Mesenchymal stem cell (in vitro differentiated cells and primary cell): ENCODE measurements at regions not wholly inside any gene's neighbourhood (a gene's known extent, or its start where the extent isn't known, plus 50 kb on each side); places are given as distances from the start of the nearest gene placed in this dataset.

Experiments used
- DNase-seq: peaks from one replicate; pipeline ENCODE4 v3.0.0-alpha.2; 2013
- H2AFZ ChIP-seq: one replicate; pipeline ENCODE4 v1.6.1; 2013; ENCODE audit warnings: low read depth, mild to moderate bottlenecking, control low read depth, inconsistent platforms, low read length, moderate library complexity
- H2AK5ac ChIP-seq: 2 replicates; pipeline ENCODE4 v1.6.1; 2013; ENCODE audit warnings: low read length, moderate library complexity, mild to moderate bottlenecking, inconsistent platforms; ENCODE audit not compliant: severe bottlenecking
- H2BK120ac ChIP-seq: one replicate; pipeline ENCODE4 v1.6.1; 2013; ENCODE audit warnings: low read depth, mild to moderate bottlenecking, inconsistent platforms, low read length, moderate library complexity
- H2BK12ac ChIP-seq, 2 experiments: one replicate each; pipeline ENCODE4 v1.6.1; 2013; ENCODE audit warnings: inconsistent platforms in 2 of 2, low read length in 2 of 2, mild to moderate bottlenecking in 2 of 2, moderate library complexity in 2 of 2, control low read depth in 1 of 2
- H2BK15ac ChIP-seq: one replicate; pipeline ENCODE4 v1.6.1; 2013; ENCODE audit warnings: mild to moderate bottlenecking, low read depth, inconsistent platforms; ENCODE audit not compliant: poor library complexity, severe bottlenecking
- H2BK5ac ChIP-seq: 2 replicates; pipeline ENCODE4 v1.6.1; 2013; ENCODE audit warnings: low read depth, mild to moderate bottlenecking, low read length, control low read depth, inconsistent platforms; ENCODE audit not compliant: poor library complexity, severe bottlenecking
- H3K14ac ChIP-seq, 2 experiments: one replicate each; pipeline ENCODE4 v1.6.1; 2013; ENCODE audit warnings: inconsistent platforms in 2 of 2, low read length in 2 of 2, control low read depth in 1 of 2, mild to moderate bottlenecking in 1 of 2, moderate library complexity in 1 of 2
- H3K18ac ChIP-seq, 2 experiments: one replicate each; pipeline ENCODE4 v1.6.1; 2013; ENCODE audit warnings: inconsistent platforms in 2 of 2, low read length in 2 of 2, control low read depth in 1 of 2, low read depth in 1 of 2, mild to moderate bottlenecking in 1 of 2
- H3K23ac ChIP-seq, 2 experiments: one replicate each; pipeline ENCODE4 v1.6.1; 2013; ENCODE audit warnings: inconsistent platforms in 2 of 2, low read length in 2 of 2, mild to moderate bottlenecking in 2 of 2, moderate library complexity in 2 of 2, control low read depth in 1 of 2
- H3K27ac ChIP-seq: 2 replicates; pipeline ENCODE4 v1.5.1; 2013; ENCODE audit warnings: mild to moderate bottlenecking, moderate library complexity, low read length, control low read depth, inconsistent platforms; ENCODE audit not compliant: poor library complexity, severe bottlenecking
- H3K27me3 ChIP-seq, 2 experiments: 2 replicates each; pipeline versions ENCODE4 v1.6.1 to v1.7.0; 2013; ENCODE audit warnings: low read length in 2 of 2, mild to moderate bottlenecking in 2 of 2, moderate library complexity in 2 of 2, control low read depth in 1 of 2, inconsistent platforms in 1 of 2; ENCODE audit not compliant: control insufficient read depth in 1 of 2, insufficient read depth in 1 of 2
- H3K36me3 ChIP-seq, 2 experiments: 2 replicates each; pipeline versions ENCODE4 v1.6.1 to v1.7.0; 2013; ENCODE audit warnings: low read length in 2 of 2, control low read depth in 1 of 2, inconsistent platforms in 1 of 2, low read depth in 1 of 2, mild to moderate bottlenecking in 1 of 2; ENCODE audit not compliant: insufficient read depth in 2 of 2, control insufficient read depth in 1 of 2
- H3K4ac ChIP-seq, 2 experiments: one replicate each; pipeline ENCODE4 v1.6.1; 2013; ENCODE audit warnings: inconsistent platforms in 2 of 2, low read length in 2 of 2, mild to moderate bottlenecking in 2 of 2, moderate library complexity in 2 of 2, control low read depth in 1 of 2, low read depth in 1 of 2
- H3K4me1 ChIP-seq: 2 replicates; pipeline ENCODE4 v1.6.1; 2013; ENCODE audit warnings: low read depth, low read length, control low read depth; ENCODE audit not compliant: control insufficient read depth, insufficient read depth
- H3K4me2 ChIP-seq: 2 replicates; pipeline ENCODE4 v1.6.1; 2013; ENCODE audit warnings: low read length, mild to moderate bottlenecking, inconsistent platforms; ENCODE audit not compliant: poor library complexity, severe bottlenecking
- H3K4me3 ChIP-seq, 2 experiments: 2 replicates each; pipeline versions ENCODE4 v1.5.1 to v1.7.0; 2013; ENCODE audit warnings: low read length in 2 of 2, mild to moderate bottlenecking in 2 of 2, control low read depth in 1 of 2, low read depth in 1 of 2; ENCODE audit not compliant: insufficient read depth in 1 of 2
- H3K79me1 ChIP-seq: replicated peaks from 2 replicates; pipeline ENCODE4 v1.6.1; 2013; ENCODE audit warnings: mild to moderate bottlenecking, control low read depth, low read length, inconsistent platforms; ENCODE audit not compliant: poor library complexity, severe bottlenecking
- H3K9ac ChIP-seq: 2 replicates; pipeline ENCODE4 v1.7.0; 2013; ENCODE audit warnings: mild to moderate bottlenecking, low read length, moderate library complexity
- H3K9me3 ChIP-seq: 2 replicates; pipeline ENCODE4 v1.7.0; 2013; ENCODE audit warnings: mild to moderate bottlenecking, low read length; ENCODE audit not compliant: control insufficient read depth
- H4K8ac ChIP-seq: one replicate; pipeline ENCODE4 v1.6.1; 2013; ENCODE audit warnings: inconsistent platforms, mild to moderate bottlenecking, low read length, moderate library complexity
- H4K91ac ChIP-seq: one replicate; pipeline ENCODE4 v1.6.1; 2013; ENCODE audit warnings: mild to moderate bottlenecking, low read length, inconsistent platforms
- WGBS: methylation state at CpG from one replicate; pipeline ENCODE4 v1.1.7; 2013; ENCODE audit warnings: mixed read lengths; 5-methylcytosine and 5-hydroxymethylcytosine counted together

DNA sequence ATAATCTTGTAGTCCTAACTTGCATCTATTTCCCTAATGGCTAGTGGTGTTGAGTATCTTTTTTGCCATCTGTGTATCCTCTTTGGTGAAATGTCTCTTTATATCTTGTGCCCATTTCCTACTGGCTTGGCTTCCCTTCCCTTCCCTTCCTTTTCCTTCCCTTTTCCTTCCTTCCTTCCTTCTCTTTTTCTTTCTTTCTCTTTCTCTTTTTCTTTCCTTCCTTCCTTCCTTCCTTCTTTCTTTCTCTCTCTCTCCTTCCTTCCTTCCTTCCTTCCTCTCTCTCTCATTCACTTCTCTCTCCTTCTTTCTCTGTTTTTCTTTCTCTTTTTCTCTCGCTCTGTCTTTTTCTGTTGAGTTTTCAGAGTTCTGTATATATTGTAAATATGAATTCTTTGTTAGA, 61.5 kb upstream of the SLC4A4 start:
- no peak overlapping the region for H3K4me3 ChIP-seq
- no peak overlapping the region for H3K4me2 ChIP-seq
- no peak overlapping the region for H3K27ac ChIP-seq
- H3K14ac ChIP-seq: no peak overlapping the region
- no peak overlapping the region for H3K23ac ChIP-seq
- H2AFZ ChIP-seq: no peak overlapping the region
- H3K9ac ChIP-seq: no peak overlapping the region
- no peak for DNase-seq
- H3K79me1 ChIP-seq: no peaks in the 10 kb centered on the region
- no peak overlapping the region for H4K8ac ChIP-seq
- no peak overlapping the region for H2BK5ac ChIP-seq
- H2BK120ac ChIP-seq: no peak overlapping the region
- no peak overlapping the region for H2BK15ac ChIP-seq
- H3K27me3 ChIP-seq: no peaks in the 10 kb centered on the region
- no peaks in the 10 kb centered on the region for H3K9me3 ChIP-seq
- 100% methylated on average over 1 of the region's 1 CpG for WGBS
- no peak overlapping the region for H4K91ac ChIP-seq
- no peak overlapping the region for H2AK5ac ChIP-seq
- no peak overlapping the region for H2BK12ac ChIP-seq
- H3K36me3 ChIP-seq: no peaks in the 10 kb centered on the region
- no peak overlapping the region for H3K18ac ChIP-seq
- H3K4ac ChIP-seq: no peak overlapping the region
- H3K4me1 ChIP-seq: no peaks in the 10 kb centered on the region

DNA sequence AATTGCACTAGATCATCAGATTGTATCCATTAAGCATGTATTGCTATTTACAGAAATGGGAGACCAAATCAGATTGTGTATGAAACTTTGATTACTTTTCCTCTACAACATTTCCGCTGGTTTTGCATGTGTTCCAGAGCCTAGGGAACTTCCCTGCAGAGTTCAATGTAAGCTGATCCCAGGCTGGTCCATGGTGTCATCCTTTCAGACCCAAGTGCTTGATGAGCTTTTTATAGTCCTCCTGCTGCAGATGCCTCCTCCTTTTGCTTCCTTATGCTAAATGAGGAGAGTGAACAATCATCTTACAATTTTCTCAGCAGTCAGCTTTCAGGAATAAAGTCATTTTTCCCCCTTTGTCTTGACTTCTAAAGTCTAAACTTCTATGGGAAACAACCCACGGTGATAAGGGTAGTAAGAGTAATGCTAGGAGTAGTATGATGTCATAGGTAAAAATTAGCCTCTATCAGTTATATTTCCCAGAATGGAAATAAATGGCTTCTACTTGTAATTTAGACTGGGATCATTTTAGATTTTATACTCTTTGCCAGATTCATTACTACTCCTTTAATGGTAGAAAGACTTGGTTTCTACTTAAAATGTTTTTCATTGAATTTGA, 55.1 kb upstream of the SLC4A4 start:
- peak; percentile 24 for DNase-seq
- Histone ChIP-seq H3K9ac (no peak overlapping the region), H3K4me1 (no peaks in the 10 kb centered on the region), H2BK15ac (no peak overlapping the region), H2AK5ac (peak overlapping the region; percentile 37), H2AFZ (no peak overlapping the region), H3K23ac (no peak overlapping the region), H3K36me3 (no peaks in the 10 kb centered on the region), H2BK5ac (no peak overlapping the region), H3K27me3 (no peaks in the 10 kb centered on the region), H3K18ac (no peak overlapping the region), H3K4me2 (no peak overlapping the region), H3K14ac (no peak overlapping the region), H2BK12ac (no peak overlapping the region), H4K8ac (no peak overlapping the region), H2BK120ac (no peak overlapping the region), H3K4ac (no peak overlapping the region), H3K27ac (no peak overlapping the region), H3K4me3 (no peak overlapping the region), H4K91ac (no peak overlapping the region), H3K9me3 (no peaks in the 10 kb centered on the region), H3K79me1 (no peaks in the 10 kb centered on the region)
- WGBS: 95% methylated on average over 1 of the region's 2 CpGs

DNA sequence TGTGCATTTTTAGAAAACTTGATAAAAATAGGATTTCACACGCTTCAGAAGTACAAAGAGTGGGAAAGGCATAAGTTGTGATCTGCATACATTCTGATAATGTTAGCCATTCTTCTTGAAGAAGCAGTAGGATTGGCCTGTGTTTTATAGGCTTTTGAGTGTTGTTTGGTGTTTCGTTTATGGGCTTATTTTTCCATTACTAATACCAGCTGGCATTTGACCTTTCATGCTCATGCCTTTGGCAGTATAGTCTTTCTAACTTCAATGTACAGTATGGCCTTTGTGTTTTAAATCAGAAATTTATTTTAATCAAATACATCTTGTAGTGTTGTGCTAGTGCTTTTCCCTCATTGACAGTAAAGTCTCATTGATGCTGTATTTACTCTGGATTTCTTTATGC, 51.5 kb upstream of the SLC4A4 start:
- Histone ChIP-seq H3K79me1 (peaks cover 1% of the 10 kb centered on the region), H3K14ac (no peak overlapping the region), H2AK5ac (no peak overlapping the region), H4K8ac (no peak overlapping the region), H2AFZ (no peak overlapping the region), H3K4me2 (no peak overlapping the region), H4K91ac (no peak overlapping the region), H3K27me3 (no peaks in the 10 kb centered on the region), H2BK15ac (no peak overlapping the region), H3K9me3 (no peaks in the 10 kb centered on the region), H3K4me1 (peaks cover 2% of the 10 kb centered on the region), H3K4ac (no peak overlapping the region), H3K27ac (no peak overlapping the region), H2BK120ac (no peak overlapping the region), H3K9ac (no peak overlapping the region), H2BK12ac (no peak overlapping the region), H3K18ac (no peak overlapping the region), H2BK5ac (no peak overlapping the region), H3K23ac (no peak overlapping the region), H3K36me3 (no peaks in the 10 kb centered on the region), H3K4me3 (no peak overlapping the region)
- WGBS: 100% methylated on average over 1 of the region's 2 CpGs
- peak; percentile 30 for DNase-seq

DNA sequence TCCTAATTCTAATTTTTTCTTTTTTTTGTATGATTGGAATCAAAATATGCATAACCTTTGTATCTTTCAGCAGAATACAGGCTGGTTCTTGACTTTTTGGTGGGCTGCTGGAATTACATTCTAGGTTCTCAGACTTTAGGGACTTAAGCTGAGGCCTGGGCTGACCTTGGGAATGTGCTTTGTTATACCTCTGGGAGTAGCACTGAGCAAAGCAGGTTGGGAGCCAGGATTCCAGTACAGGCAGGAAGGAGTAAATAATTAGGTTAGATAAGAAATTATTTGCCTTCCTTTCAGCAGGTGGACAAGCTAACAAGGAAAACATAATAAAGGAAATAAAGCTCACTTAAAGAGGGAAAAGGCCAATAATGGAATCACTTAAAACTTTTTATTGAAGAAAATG, 49.9 kb upstream of the SLC4A4 start:
- Histone ChIP-seq H3K79me1 (peaks cover 1% of the 10 kb centered on the region), H3K4ac (no peak overlapping the region), H2BK5ac (no peak overlapping the region), H2AK5ac (peak overlapping the region; percentile 78), H3K4me3 (no peak overlapping the region), H2BK12ac (no peak overlapping the region), H2AFZ (no peak overlapping the region), H3K18ac (no peak overlapping the region), H3K4me1 (peaks cover 2% of the 10 kb centered on the region), H4K91ac (no peak overlapping the region), H3K14ac (no peak overlapping the region), H3K27ac (no peak overlapping the region), H2BK120ac (no peak overlapping the region), H3K27me3 (no peaks in the 10 kb centered on the region), H3K4me2 (no peak overlapping the region), H3K9ac (no peak overlapping the region), H3K23ac (no peak overlapping the region), H4K8ac (no peak overlapping the region), H2BK15ac (no peak overlapping the region), H3K36me3 (no peaks in the 10 kb centered on the region), H3K9me3 (no peaks in the 10 kb centered on the region)
- DNase-seq: no peak
